ENCODE measurements at regions not wholly inside any gene's neighbourhood (a gene's known extent, or its start where the extent isn't known, plus 50 kb on each side); places are given as distances from the start of the nearest gene placed in this dataset.

GRCh38 chr5:67966712-67967111 is 248.8 kb upstream of the PIK3R1 start:
- H3K23me2 ChIP-seq (ENCODE audit: insufficient read length, low read depth, low read length, poor library complexity, severe bottlenecking) = no peaks in the 10 kb centered on the region
- no peak overlapping the region for H3T11ph ChIP-seq (ENCODE audit: low read length)
- H2BK12ac ChIP-seq (ENCODE audit: insufficient read length, low read depth, low read length) = no peak overlapping the region
- H4K5ac ChIP-seq (ENCODE audit: insufficient read length, low read depth, low read length) = no peak overlapping the region
- H3K9me3 ChIP-seq (ENCODE audit: control insufficient read depth, low read depth, low read length) = no peaks in the 10 kb centered on the region
- H2BK15ac ChIP-seq (ENCODE audit: low read depth, low read length) = no peak overlapping the region
- H3K9ac ChIP-seq (ENCODE audit: extremely low read depth, insufficient read length, low read length) = no peak overlapping the region
- WGBS (ENCODE audit: extremely low coverage, insufficient read length, low lambda C conversion rate) = no CpG with 5 or more reads among the region's 1 CpG
- no peaks in the 10 kb centered on the region; the same call in 1 of the 2 replicates for H3K4me1 ChIP-seq (ENCODE audit: insufficient read depth, low read length)
- no peak overlapping the region for H2AK5ac ChIP-seq (ENCODE audit: insufficient read length, low read length)
- H3K4ac ChIP-seq (ENCODE audit: low read depth, low read length) = no peak overlapping the region
- Mint-ChIP-seq H3K36me3 (ENCODE audit: insufficient read depth in 1 of 3, low read depth in 3 of 3) (peaks cover 0 to 5% (median 0%) of the 10 kb centered on the region in 3 experiments; a peak in 1 of 7 replicates), H3K9me3 (peaks cover 0 to 4% of the 10 kb centered on the region in 2 experiments; a peak in 1 of 5 replicates), H3K27ac (no peak overlapping the region), H3K4me1 (peaks cover 22 to 24% of the 10 kb centered on the region in 2 experiments), H3K27me3 (ENCODE audit: low read depth) (peaks cover 2% of the 10 kb centered on the region; the same call in 1 of the 2 replicates), H3K4me3 (no peak overlapping the region)
- no peak for TF ChIP-seq CTCF (conservative IDR thresholded peaks at IDR 0.05)
- no peak overlapping the region for H3K23ac ChIP-seq (ENCODE audit: insufficient read length, low read depth, low read length)
- no peaks in the 10 kb centered on the region for H3K79me1 ChIP-seq (ENCODE audit: insufficient read depth, low read depth, low read length, poor library complexity, severe bottlenecking)
- no peak overlapping the region for H2BK120ac ChIP-seq (ENCODE audit: low read depth, low read length, poor library complexity, severe bottlenecking)
- H3K4me2 ChIP-seq (ENCODE audit: insufficient read depth, insufficient read length, low read length) = no peak overlapping the region
- no peak overlapping the region for H2AFZ ChIP-seq (ENCODE audit: low read length)
- no peak overlapping the region for H3K18ac ChIP-seq (ENCODE audit: insufficient read length, low read depth, low read length)
- no peak for DNase-seq
- no peak overlapping the region for H4K91ac ChIP-seq (ENCODE audit: insufficient read length, low read depth, low read length)
- no peaks in the 10 kb centered on the region for H3K79me2 ChIP-seq (ENCODE audit: insufficient read depth, low read length)
- no peak overlapping the region for H4K8ac ChIP-seq (replicated peaks; ENCODE audit: insufficient read length, low read depth, low read length)
- H3K14ac ChIP-seq (ENCODE audit: insufficient read depth, low read length) = no peak overlapping the region
- no peak overlapping the region for H2BK5ac ChIP-seq (ENCODE audit: insufficient read length, low read length)
- H3K27me3 ChIP-seq (ENCODE audit: insufficient read depth, low read length) = no peaks in the 10 kb centered on the region
- no peak overlapping the region for H2BK20ac ChIP-seq (ENCODE audit: low read depth, low read length, poor library complexity, severe bottlenecking)
- no peak overlapping the region for H3K56ac ChIP-seq (ENCODE audit: insufficient read length, low read depth, low read length)
- no peaks in the 10 kb centered on the region for H4K20me1 ChIP-seq (ENCODE audit: control insufficient read depth, insufficient read depth, insufficient read length)
- no peak overlapping the region for H3K27ac ChIP-seq (ENCODE audit: insufficient read length, low read depth, low read length)
